Mucosa of descending colon (tissue), 3 donors: ENCODE measurements at regions not wholly inside any gene's neighbourhood (a gene's known extent, or its start where the extent isn't known, plus 50 kb on each side); places are given as distances from the start of the nearest gene placed in this dataset.
A peak's percentile ranks its signal among the peaks of the same experiment; 100 is the strongest.
"Not testable (repeated sequence)": the region's sequence is repeated elsewhere in the genome, so short reads cannot be mapped to it uniquely, and the experiment has no call there.

Experiments used
- ATAC-seq: fragments of 200-7000 bp; cut with Tn5 transposase; one replicate; pipeline ENCODE4 v1.9.1; 2020; ENCODE audit warnings: mild to moderate bottlenecking, moderate library complexity
- DNase-seq, 3 donors: peaks; one replicate each; pipeline ENCODE4 v3.0.0-alpha.2; 2020
- H3K36me3 ChIP-seq: fragments of 200-600 bp; one replicate; pipeline ENCODE4 v1.8.0; 2021; ENCODE audit warnings: low read depth, mild to moderate bottlenecking
- H3K4me1 ChIP-seq: fragments of 200-600 bp; one replicate; pipeline ENCODE4 v1.8.0; 2021; ENCODE audit warnings: low read depth, mild to moderate bottlenecking
- H3K4me3 ChIP-seq: fragments of 200-600 bp; one replicate; pipeline ENCODE4 v1.8.0; 2021; ENCODE audit warnings: mild to moderate bottlenecking
- H3K9me3 ChIP-seq: fragments of 200-600 bp; one replicate; pipeline ENCODE4 v1.8.0; 2021; ENCODE audit warnings: mild to moderate bottlenecking
- CTCF ChIP-seq: fragments of 200-600 bp; IDR thresholded peaks from one replicate; pipeline ENCODE4 v1.8.0; 2022; ENCODE audit warnings: antibody characterized with exemption, mild to moderate bottlenecking
- intact Hi-C, 2 donors: fragments of 100-400 bp; cut with DNase I in 1 of 2; cut with micrococcal nuclease in 1 of 2; formaldehyde crosslinking; loops; one replicate each; pipeline versions ENCODE4 v1.11.0 to v1.11.1; 2022; cut with DNase I, micrococcal nuclease
- donor health status: DM: no; HTN: no; CAD: no; lungs with moderate emphysema.
- donor health status: DM: no; HTN: no; CAD: no.
- donor health status: DM: no; HTN: yes; CAD: no.

- no peak for TF ChIP-seq CTCF
- DNase-seq, result no peak
- no peak overlapping the region for H3K4me3 ChIP-seq
Observed at GRCh38 chr7:63106506-63107388, 891.9 kb upstream of the ZNF722 start.

GRCh38 chr7:63111511-63111910 is 887.1 kb upstream of the ZNF722 start:
- DNase-seq, H3K4me1 ChIP-seq, H3K4me3 ChIP-seq, intact Hi-C loops, ATAC-seq, H3K36me3 ChIP-seq: not testable (repeated sequence)
- H3K9me3 ChIP-seq, result peaks cover 89% of the 10 kb centered on the region

More at GRCh38 chr7:63106506-63107388, 891.9 kb upstream of the ZNF722 start:
- intact Hi-C loops, result no loop called here
- H3K36me3 ChIP-seq, result no peaks in the 10 kb centered on the region
- H3K9me3 ChIP-seq, result peaks cover 88% of the 10 kb centered on the region
- no peaks in the 10 kb centered on the region for H3K4me1 ChIP-seq
- no peak for ATAC-seq

- ATAC-seq (no peak), DNase-seq (no peak)
- Histone ChIP-seq H3K4me3 (no peak overlapping the region), H3K36me3 (no peaks in the 10 kb centered on the region), H3K9me3 (peaks cover 90% of the 10 kb centered on the region), H3K4me1 (no peaks in the 10 kb centered on the region)
- no peak for TF ChIP-seq CTCF
- intact Hi-C loops, result no loop called here
Observed at GRCh38 chr7:63112764-63113712, 885.6 kb upstream of the ZNF722 start.

- intact Hi-C loops, result no loop called here
- Histone ChIP-seq H3K4me1 (no peaks in the 10 kb centered on the region), H3K9me3 (peaks cover 90% of the 10 kb centered on the region), H3K4me3 (no peak overlapping the region), H3K36me3 (no peaks in the 10 kb centered on the region)
- no peak for ATAC-seq
- TF ChIP-seq CTCF, result no peak
- no peak for DNase-seq
Observed at GRCh38 chr7:63113713-63114285, 884.9 kb upstream of the ZNF722 start.

GRCh38 chr7:63114371-63114985 is 884.2 kb upstream of the ZNF722 start:
- no peaks in the 10 kb centered on the region for H3K36me3 ChIP-seq
- intact Hi-C loops, result no loop called here
- H3K4me3 ChIP-seq, result no peak overlapping the region
- no peak for TF ChIP-seq CTCF
- peak in 1 of 3 donors; percentile 46 for DNase-seq
- no peaks in the 10 kb centered on the region for H3K4me1 ChIP-seq
- peaks cover 95% of the 10 kb centered on the region for H3K9me3 ChIP-seq
- ATAC-seq, result no peak
